Activated CD4-positive, alpha-beta T cell treated with anti-CD3 and anti-CD28 coated beads, Interleukin-2, amount 10 ng/mL, durations not matched to agents 24 days and 14 days (primary cell): ENCODE measurements at regions not wholly inside any gene's neighbourhood (a gene's known extent, or its start where the extent isn't known, plus 50 kb on each side); places are given as distances from the start of the nearest gene placed in this dataset.

Source experiments
- DNase-seq: peaks from one replicate; pipeline ENCODE4 v3.0.0; 2022
- H3K27ac Mint-ChIP-seq: one replicate; pipeline ENCODE4 v1.8.0; 2022; ENCODE audit warnings: mild to moderate bottlenecking, mixed read lengths
- H3K27me3 Mint-ChIP-seq: one replicate; pipeline ENCODE4 v1.8.0; 2022; ENCODE audit warnings: mixed read lengths
- H3K36me3 Mint-ChIP-seq: one replicate; pipeline ENCODE4 v1.8.0; 2022; ENCODE audit warnings: low read depth, mild to moderate bottlenecking, mixed read lengths
- H3K4me1 Mint-ChIP-seq: one replicate; pipeline ENCODE4 v1.8.0; 2021; ENCODE audit warnings: mixed read lengths
- H3K4me3 Mint-ChIP-seq: one replicate; pipeline ENCODE4 v1.8.0; 2022; ENCODE audit warnings: mild to moderate bottlenecking, moderate library complexity, mixed read lengths
- H3K9me3 Mint-ChIP-seq: one replicate; pipeline ENCODE4 v1.8.0; 2021; ENCODE audit warnings: mixed read lengths
- intact Hi-C: fragments of 100-400 bp; cut with micrococcal nuclease; formaldehyde crosslinking; loops from one replicate; pipeline ENCODE4 v1.15.1; 2023

DNA sequence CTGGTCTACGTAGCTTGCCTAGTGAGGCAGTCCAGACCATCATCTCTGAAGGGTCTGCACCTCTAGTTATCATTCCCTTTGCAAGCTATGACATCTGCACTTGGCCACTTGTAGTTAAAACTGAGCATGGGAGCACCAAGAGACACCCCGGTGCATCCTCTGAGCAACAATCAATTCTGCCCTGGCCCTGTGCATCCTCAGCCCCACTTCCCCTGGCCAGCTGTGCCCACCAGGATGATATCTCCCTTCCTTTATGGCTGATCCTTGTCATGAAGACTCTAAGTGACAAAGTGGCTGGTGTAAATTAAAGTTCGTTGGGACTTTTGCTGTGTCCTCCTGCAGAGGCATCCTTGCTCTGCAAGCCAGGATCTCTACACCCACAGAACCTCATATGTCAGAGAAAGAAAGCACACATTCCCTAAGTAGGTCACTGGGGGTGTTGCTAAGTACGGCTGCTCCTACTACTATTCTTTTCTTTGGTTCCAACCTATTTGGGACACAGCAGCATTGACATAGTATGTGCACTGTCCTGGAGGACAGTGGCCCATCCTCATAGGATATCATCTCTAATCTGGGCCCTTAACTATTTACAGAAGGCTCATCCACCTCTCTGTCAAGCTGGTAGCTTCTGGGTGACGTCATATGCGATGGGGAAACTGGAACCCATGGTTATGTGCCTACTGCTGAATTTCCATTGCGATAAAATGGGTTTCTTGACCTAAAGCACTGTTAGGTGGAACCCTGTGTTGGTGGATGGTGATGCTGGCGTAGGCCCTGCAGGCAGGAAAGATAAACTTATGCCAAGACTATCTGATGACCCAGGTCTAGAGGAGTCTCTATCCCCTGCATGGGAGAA lies 384.3 kb upstream of the ID2 start:
- intact Hi-C loops = no loop called here
- H3K9me3 Mint-ChIP-seq = peaks cover 33% of the 10 kb centered on the region

DNA sequence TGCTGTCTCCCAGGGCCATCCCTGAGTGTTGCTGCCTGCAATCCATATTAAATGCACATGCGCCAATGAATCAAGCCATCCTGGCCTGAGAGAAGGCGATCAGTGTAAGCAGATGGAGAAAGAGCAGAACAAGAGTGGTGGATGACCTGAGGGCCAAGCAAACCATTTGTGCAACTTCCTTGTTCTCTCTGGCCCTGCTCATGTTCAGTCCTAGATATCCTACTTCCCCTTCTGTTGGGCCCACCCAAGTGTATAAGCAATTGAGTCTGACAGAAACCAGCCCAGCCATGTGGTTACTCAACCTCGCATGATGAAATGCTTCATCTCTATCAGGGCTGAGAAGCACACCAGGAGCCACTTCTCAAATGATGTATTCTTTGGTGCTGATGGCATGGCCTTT lies 383.1 kb upstream of the ID2 start:
- Mint-ChIP-seq H3K27me3 (no peaks in the 10 kb centered on the region), H3K4me3 (no peak overlapping the region), H3K9me3 (peaks cover 29% of the 10 kb centered on the region), H3K4me1 (peaks cover 52% of the 10 kb centered on the region), H3K36me3 (peaks cover 14% of the 10 kb centered on the region), H3K27ac (no peak overlapping the region)
- intact Hi-C loops = no loop called here
- DNase-seq = no peak

More for the DNA sequence above, 384.3 kb upstream of the ID2 start:
- H3K27me3 Mint-ChIP-seq = peaks cover 2% of the 10 kb centered on the region
- H3K36me3 Mint-ChIP-seq = peaks cover 14% of the 10 kb centered on the region
- H3K4me1 Mint-ChIP-seq = peaks cover 42% of the 10 kb centered on the region
- DNase-seq = no peak
- no peak overlapping the region for H3K4me3 Mint-ChIP-seq
- no peak overlapping the region for H3K27ac Mint-ChIP-seq

DNA sequence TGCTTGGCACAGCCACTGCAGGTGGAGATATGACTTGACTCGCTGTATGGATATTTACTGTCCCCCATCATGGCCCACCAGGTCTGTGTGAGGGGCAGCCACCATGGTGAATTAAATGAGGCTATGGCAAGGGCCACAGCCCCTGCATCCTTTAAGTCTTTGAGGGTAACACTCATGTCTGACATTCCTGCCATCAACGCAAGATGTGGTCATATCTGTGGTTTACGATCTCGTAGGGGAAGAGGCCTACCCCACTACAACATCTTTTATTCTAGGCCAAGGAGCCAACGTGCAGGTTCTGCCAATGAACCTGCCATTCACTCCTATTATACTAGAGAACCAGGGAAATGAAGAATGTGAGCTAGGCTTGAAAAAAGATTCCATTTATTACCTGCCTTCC lies 381.6 kb upstream of the ID2 start:
- H3K27ac Mint-ChIP-seq = no peak overlapping the region
- intact Hi-C loops = loop anchor here (5.0 to 10.0 kb wide), 7 partner anchors 143 to 1395 kb away; no protein-coding TSS in a partner anchor
- peaks cover 11% of the 10 kb centered on the region for H3K36me3 Mint-ChIP-seq
- no peaks in the 10 kb centered on the region for H3K27me3 Mint-ChIP-seq
- no peak for DNase-seq
- no peak overlapping the region for H3K4me3 Mint-ChIP-seq
- peaks cover 24% of the 10 kb centered on the region for H3K9me3 Mint-ChIP-seq
- peaks cover 64% of the 10 kb centered on the region for H3K4me1 Mint-ChIP-seq

DNA sequence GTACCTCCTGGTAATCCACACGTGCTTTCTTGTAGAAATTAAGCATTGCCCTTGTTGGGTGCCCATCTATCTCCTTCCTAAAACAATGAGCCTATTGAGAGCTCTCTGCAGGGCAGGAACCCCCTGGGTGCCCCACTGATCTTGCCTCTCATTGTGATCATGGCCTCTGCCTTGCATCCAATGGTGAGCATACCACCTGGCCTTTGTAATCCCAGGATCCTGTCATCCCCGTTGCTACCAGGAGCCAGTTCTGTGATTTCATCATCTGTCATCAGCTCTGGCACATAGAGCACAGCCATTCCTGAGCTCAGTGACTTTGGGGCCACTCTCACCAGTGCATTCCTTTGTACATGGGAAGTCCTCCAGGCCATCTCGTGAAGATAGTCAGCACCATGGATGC lies 381.0 kb upstream of the ID2 start:
- intact Hi-C loops = loop anchor here (5.0 to 10.0 kb wide), 7 partner anchors 144 to 1396 kb away; no protein-coding TSS in a partner anchor
- Mint-ChIP-seq H3K4me3 (no peak overlapping the region), H3K27me3 (no peaks in the 10 kb centered on the region), H3K4me1 (peaks cover 69% of the 10 kb centered on the region), H3K9me3 (peaks cover 24% of the 10 kb centered on the region), H3K27ac (peak overlapping the region; percentile 71), H3K36me3 (peaks cover 11% of the 10 kb centered on the region)
- no peak for DNase-seq

DNA sequence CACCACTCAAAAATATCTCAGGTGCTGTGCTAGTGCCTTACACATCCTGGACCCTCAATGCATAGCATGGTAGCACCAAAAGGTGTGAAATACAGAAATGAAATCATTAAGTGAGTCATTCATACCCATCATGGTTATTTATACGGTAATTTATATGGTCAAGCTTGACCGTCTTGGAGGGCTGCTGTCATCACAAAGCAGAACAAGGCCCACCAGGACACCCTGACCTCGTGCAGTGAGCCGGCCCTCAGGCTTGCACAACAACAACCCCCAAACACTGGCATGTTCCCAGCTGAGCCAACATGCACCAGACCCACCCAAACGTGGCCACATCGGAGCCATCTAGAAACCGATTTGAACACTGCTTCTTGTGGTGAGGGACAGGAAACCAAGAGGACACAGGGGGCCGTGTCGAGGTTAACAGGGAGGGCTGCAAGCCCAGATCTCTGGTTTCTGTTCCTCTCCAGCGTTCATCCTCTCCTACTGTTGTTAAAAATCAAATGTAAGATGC lies 378.5 kb upstream of the ID2 start:
- intact Hi-C loops = loop anchor here (1.0 to 10.0 kb wide), 9 partner anchors 146 to 1399 kb away; no protein-coding TSS in a partner anchor
- peaks cover 72% of the 10 kb centered on the region for H3K4me1 Mint-ChIP-seq
- no peaks in the 10 kb centered on the region for H3K27me3 Mint-ChIP-seq
- H3K9me3 Mint-ChIP-seq = peaks cover 24% of the 10 kb centered on the region
- peak overlapping the region; percentile 71 for H3K4me3 Mint-ChIP-seq
- peak; percentile 94 for DNase-seq
- H3K36me3 Mint-ChIP-seq = peaks cover 14% of the 10 kb centered on the region
- peak overlapping the region; percentile 83 for H3K27ac Mint-ChIP-seq

DNA sequence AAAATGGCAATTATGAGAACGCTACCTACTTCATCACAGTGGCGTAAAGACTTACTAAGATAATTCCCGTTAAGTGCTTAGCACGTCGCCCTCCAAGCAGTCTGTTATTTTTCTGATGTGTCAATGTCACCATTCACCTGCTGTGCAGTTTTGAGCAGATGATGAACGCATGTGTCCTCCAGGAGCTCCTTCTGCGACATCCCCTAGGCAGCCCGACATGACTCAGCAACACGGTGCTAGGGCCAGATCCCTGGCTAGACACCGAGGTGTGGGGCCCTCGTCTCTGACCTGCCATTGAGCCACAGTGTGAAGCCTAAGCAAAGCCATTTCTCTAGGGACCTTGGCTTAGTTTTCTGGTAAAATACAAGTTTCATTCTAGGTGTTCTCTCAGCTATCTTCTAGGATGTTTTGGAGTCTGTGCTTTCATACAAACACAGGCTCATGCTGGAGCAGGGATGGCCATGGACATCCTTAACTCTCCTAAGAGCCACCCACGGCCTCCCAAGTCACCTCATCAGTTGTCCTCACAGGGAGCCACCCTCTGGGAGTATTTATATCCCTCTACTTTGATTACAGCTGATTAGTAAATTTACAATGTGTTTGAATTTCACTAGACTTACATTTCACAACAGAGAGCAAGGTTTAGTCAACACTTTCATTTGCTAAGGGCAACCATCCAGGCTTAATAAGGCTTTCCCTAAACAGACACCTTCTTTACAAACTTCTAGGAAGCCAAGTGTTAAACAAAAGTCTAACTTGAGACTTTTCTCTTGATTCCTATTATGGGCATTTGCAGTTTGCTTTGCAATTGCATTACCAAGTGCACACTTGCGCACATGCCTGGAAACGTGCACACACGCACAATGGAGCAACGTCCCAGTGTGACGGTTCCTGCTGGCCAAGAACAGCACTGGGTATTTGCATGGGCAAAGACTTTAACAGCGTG lies 376.8 kb upstream of the ID2 start:
- Mint-ChIP-seq H3K27me3 (no peaks in the 10 kb centered on the region), H3K4me3 (no peak overlapping the region), H3K4me1 (peaks cover 82% of the 10 kb centered on the region), H3K36me3 (peaks cover 11% of the 10 kb centered on the region), H3K9me3 (peaks cover 17% of the 10 kb centered on the region), H3K27ac (peak overlapping the region; percentile 14)
- intact Hi-C loops = loop anchor here (5.0 to 10.0 kb wide), 8 partner anchors 148 to 1400 kb away; no protein-coding TSS in a partner anchor
- DNase-seq = no peak

DNA sequence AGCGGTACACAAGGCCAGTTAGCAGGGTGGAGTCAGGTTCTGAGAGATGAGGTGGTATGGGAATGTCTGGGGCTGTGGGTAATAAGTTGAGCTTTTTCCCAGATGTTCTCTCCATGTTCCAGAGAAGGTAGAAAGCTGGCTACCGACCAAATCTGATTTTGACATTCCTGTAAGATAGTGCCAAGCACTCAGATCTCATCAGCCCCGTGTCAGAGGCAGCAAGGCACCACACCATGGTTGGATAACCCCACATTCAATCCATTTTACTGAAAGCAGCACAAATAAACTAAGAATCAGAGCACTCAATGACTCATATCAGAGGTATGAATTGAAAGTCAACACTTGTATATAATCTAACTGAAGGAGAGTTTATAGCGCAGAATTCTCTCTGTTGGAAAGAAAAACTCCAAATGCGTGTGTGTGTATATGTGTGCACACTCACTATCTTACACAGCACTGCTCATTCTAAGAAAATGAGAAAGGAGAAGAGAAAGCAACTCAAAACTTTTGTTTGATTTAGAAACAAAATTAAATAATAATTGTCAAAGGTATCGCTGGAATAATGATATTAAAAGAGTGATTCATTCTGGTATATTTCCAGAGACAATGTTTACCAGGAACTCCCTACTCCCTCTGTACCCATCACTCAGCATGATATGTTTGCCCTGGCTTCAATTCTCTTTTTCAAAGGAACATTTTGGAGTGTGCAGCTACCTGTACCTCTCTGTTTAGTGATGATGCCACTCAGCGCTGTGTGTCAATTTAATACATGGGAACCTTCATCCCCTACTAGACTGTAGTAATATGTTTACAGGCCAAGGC lies 375.1 kb upstream of the ID2 start:
- no peak for DNase-seq
- peaks cover 3% of the 10 kb centered on the region for H3K36me3 Mint-ChIP-seq
- H3K9me3 Mint-ChIP-seq = peaks cover 5% of the 10 kb centered on the region
- H3K27ac Mint-ChIP-seq = peak overlapping the region; percentile 6
- no peak overlapping the region for H3K4me3 Mint-ChIP-seq
- H3K27me3 Mint-ChIP-seq = no peaks in the 10 kb centered on the region
- intact Hi-C loops = loop anchor here (5.0 to 10.0 kb wide), 4 partner anchors 459 to 1402 kb away; no protein-coding TSS in a partner anchor
- peaks cover 80% of the 10 kb centered on the region for H3K4me1 Mint-ChIP-seq

DNA sequence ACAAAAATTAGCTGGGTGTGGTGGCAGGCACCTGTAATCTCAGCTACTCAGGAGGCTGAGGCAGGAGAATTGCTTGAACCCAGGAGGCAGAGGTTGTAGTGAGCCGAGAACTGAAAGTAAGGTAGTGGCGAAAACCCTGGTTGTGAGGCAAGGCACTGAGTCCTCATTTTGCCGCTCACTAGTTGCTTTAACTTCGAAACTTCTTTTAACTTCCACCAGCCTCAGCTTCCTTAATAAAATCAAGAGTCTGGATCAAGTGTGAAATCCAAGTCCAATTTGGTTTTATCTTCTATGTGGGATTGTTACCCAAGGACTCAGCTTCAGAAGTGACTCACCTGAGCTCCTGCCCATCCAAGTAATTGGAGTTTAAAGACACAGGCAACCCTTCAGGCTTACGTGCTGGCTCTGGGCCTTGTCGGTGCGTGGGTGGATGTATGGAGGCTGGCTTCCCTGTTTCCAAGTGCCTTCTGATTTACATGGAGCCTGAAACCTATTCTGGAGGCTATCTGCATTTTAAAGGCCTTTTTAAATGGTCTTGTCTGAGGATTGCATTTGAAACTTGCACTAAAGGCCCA lies 374.2 kb upstream of the ID2 start:
- intact Hi-C loops = loop anchor here (5.0 to 10.0 kb wide), 4 partner anchors 460 to 1403 kb away; no protein-coding TSS in a partner anchor
- Mint-ChIP-seq H3K27ac (no peak overlapping the region), H3K9me3 (peaks cover 5% of the 10 kb centered on the region)

DNA sequence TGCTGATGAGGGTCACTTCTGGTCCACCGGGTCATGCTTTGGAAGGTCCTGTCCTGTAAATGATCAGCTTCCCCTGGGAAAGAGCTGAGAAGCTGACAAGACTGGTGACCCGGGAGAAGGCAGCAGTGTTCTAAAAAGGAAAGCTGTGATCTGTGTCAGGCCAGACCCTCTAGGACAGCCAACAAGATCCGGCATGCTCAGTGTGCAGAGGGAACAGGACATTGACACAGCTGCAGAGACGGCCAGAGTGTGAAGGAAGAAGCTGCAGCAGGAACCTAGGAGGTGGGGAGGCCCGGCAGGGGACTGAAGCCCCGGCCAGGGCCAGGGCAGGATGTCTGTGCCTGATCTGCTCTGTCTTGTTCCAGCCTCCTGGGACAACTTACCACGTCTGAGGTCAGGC lies 372.7 kb upstream of the ID2 start:
- Mint-ChIP-seq H3K27me3 (peaks cover 3% of the 10 kb centered on the region), H3K36me3 (peaks cover 3% of the 10 kb centered on the region), H3K4me1 (peaks cover 80% of the 10 kb centered on the region), H3K9me3 (no peaks in the 10 kb centered on the region), H3K27ac (peak overlapping the region; percentile 51), H3K4me3 (no peak overlapping the region)
- no peak for DNase-seq
- intact Hi-C loops = loop anchor here (5.0 to 10.0 kb wide), 4 partner anchors 462 to 1404 kb away; no protein-coding TSS in a partner anchor

More for the DNA sequence above, 374.2 kb upstream of the ID2 start:
- peaks cover 3% of the 10 kb centered on the region for H3K27me3 Mint-ChIP-seq
- H3K36me3 Mint-ChIP-seq = peaks cover 3% of the 10 kb centered on the region
- H3K4me3 Mint-ChIP-seq = no peak overlapping the region
- DNase-seq = no peak
- H3K4me1 Mint-ChIP-seq = peaks cover 80% of the 10 kb centered on the region

DNA sequence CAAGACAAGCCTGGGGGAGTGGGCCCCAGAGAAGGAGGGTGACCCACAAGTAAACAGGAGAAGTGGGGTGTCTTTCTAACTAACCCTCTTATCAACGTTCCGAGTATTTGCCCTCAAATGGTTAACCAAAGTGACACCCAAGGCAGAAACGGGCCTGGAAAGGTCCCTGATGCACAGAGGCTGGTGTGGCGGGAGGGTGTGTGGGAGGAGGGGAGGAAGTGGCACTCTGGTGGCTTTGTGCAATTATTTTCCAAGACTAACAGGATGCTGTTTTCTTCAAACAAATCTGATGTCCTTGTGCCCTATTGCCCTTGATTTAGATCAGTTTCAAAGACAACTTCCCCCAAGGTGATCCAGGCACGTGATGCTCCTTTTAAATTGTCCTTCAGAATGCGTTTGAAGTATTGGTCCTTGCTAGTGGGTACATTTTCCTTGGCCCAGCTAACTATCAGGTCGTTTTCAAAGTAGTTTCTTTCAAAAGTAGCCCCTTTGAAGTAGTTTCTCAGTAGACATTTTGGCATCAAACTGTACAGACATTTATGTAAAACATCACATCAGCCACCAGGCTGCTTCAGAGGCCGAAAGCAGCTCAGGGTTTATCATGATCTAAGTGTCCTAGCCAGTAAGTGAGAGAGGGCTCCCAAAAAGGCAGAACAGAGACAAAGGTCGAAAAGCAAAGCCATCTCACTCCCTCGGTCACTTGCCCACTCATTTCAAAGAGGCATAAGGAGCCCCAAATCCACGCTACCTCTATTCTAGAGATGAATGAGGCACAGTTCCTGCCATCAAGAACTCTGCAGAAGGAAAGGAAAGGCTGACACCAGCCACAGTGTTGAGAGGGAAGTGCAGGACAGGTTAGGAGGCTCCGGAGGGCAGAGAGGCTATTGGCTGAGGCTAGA lies 371.1 kb upstream of the ID2 start:
- peak; percentile 87 for DNase-seq
- H3K9me3 Mint-ChIP-seq = peaks cover 4% of the 10 kb centered on the region
- H3K27ac Mint-ChIP-seq = peak overlapping the region; percentile 88
- peaks cover 6% of the 10 kb centered on the region for H3K27me3 Mint-ChIP-seq
- H3K4me3 Mint-ChIP-seq = peak overlapping the region; percentile 36
- intact Hi-C loops = loop anchor here (1.0 to 2.0 kb wide), 2 partner anchors 9 to 370 kb away; no protein-coding TSS in a partner anchor
- H3K4me1 Mint-ChIP-seq = peaks cover 71% of the 10 kb centered on the region
- peaks cover 5% of the 10 kb centered on the region for H3K36me3 Mint-ChIP-seq

DNA sequence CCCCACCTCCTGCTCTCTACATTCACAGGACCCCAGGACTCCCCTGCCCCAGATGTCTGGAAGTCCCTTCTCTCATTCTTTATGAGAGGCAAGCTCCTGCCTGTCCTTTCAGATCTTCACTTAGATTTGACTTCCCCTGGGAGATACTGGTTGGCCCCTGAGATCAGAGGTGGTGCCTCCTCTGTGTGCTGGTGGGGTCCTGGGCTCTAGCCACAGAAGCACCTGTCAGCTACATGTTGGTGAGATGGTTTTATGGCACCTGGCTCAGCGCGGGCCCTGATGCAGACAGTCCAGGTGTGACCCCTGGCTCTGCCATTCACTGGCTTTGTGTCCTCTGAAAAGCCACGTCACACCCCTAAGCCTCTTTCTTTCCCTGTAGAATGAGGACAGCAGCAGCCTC lies 369.6 kb upstream of the ID2 start:
- DNase-seq = no peak
- intact Hi-C loops = loop anchor here (2.0 kb wide), 1 partner anchor 17 kb away; no protein-coding TSS in a partner anchor
- Mint-ChIP-seq H3K9me3 (peaks cover 4% of the 10 kb centered on the region), H3K36me3 (peaks cover 2% of the 10 kb centered on the region), H3K4me3 (peak overlapping the region; percentile 49), H3K27me3 (peaks cover 6% of the 10 kb centered on the region), H3K27ac (peak overlapping the region; percentile 67), H3K4me1 (peaks cover 63% of the 10 kb centered on the region)
